ENCODE measurements at regions not wholly inside any gene's neighbourhood (a gene's known extent, or its start where the extent isn't known, plus 50 kb on each side); places are given as distances from the start of the nearest gene placed in this dataset.

DNA sequence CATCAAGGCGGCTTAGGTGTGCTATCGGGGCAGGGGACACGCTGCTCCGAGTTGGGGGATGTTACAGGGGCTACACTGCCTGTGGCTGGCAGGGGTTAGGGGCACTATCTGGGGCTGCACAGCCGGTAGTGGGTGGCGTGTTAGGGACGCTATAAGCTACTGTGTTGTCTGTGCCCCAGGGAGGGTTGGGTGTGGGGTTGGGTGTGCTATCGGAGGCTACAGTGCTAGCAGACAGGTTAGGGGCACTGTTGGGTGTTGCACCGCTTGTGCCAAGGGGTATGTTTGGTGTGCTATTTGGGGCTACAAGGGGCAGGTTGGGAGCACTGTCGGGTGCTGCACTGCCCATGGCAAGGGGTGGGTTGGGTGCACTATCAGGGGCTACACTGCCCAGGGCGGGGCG, 120.2 kb upstream of the VPREB1 start:
- no peaks in the 10 kb centered on the region for H3K36me3 ChIP-seq (ENCODE audit: insufficient read depth, low read length)
- H3K4me2 ChIP-seq (ENCODE audit: low read length): no peak overlapping the region
- no peaks in the 10 kb centered on the region for H3K27me3 ChIP-seq (ENCODE audit: insufficient read depth, low read length)
- no peak overlapping the region for H3K9ac ChIP-seq (ENCODE audit: low read length)
- peaks cover 4% of the 10 kb centered on the region for H3K79me2 ChIP-seq (ENCODE audit: insufficient read depth, low read length)
- H3F3A ChIP-seq (ENCODE audit: insufficient read depth, low read length): no peaks in the 10 kb centered on the region
- H3K4me1 ChIP-seq (ENCODE audit: insufficient read depth, low read length, severe bottlenecking): peaks cover 29% of the 10 kb centered on the region
- no peak overlapping the region for H2AFZ ChIP-seq (ENCODE audit: low read length)
- H3K9me3 ChIP-seq (ENCODE audit: low read length): no peaks in the 10 kb centered on the region
- no peaks in the 10 kb centered on the region for H4K20me1 ChIP-seq (ENCODE audit: insufficient read depth, low read length)
- no peaks in the 10 kb centered on the region for H3K9me2 ChIP-seq (ENCODE audit: low read depth, low read length)
- TF ChIP-seq, protein P1, sequence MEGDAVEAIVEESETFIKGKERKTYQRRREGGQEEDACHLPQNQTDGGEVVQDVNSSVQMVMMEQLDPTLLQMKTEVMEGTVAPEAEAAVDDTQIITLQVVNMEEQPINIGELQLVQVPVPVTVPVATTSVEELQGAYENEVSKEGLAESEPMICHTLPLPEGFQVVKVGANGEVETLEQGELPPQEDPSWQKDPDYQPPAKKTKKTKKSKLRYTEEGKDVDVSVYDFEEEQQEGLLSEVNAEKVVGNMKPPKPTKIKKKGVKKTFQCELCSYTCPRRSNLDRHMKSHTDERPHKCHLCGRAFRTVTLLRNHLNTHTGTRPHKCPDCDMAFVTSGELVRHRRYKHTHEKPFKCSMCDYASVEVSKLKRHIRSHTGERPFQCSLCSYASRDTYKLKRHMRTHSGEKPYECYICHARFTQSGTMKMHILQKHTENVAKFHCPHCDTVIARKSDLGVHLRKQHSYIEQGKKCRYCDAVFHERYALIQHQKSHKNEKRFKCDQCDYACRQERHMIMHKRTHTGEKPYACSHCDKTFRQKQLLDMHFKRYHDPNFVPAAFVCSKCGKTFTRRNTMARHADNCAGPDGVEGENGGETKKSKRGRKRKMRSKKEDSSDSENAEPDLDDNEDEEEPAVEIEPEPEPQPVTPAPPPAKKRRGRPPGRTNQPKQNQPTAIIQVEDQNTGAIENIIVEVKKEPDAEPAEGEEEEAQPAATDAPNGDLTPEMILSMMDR (IDR thresholded peaks at IDR 0.05; ENCODE audit: low read length): no peak
- TF ChIP-seq EZH2 (IDR thresholded peaks at IDR 0.05; ENCODE audit: borderline replicate concordance, low read length): no peak
- no peak overlapping the region for H3K4me3 ChIP-seq (ENCODE audit: low read depth, low read length, poor library complexity, severe bottlenecking)
- H3K27ac ChIP-seq (ENCODE audit: low read depth, low read length, poor library complexity, severe bottlenecking): no peak overlapping the region

DNA sequence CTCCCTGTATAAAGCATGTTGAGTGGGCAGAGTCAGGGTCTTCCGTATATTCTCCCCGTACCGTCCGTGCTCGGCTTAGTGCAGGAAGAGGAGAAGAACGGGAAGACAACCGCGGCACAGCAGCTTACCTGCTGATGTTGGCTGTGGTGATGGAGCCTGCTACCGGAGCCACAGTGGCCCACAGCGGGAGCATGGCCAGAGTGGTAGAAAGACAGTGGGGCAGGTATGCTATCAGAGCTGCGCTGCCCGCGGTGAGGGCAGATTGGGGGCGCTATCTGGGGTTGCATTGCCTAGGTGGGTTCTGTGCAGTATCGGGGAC, 120.7 kb upstream of the VPREB1 start:
- peaks cover 29% of the 10 kb centered on the region for H3K4me1 ChIP-seq (ENCODE audit: insufficient read depth, low read length, severe bottlenecking)
- H3K4me3 ChIP-seq (ENCODE audit: low read depth, low read length, poor library complexity, severe bottlenecking): no peak overlapping the region
- H3F3A ChIP-seq (ENCODE audit: insufficient read depth, low read length): no peaks in the 10 kb centered on the region
- no peaks in the 10 kb centered on the region for H4K20me1 ChIP-seq (ENCODE audit: insufficient read depth, low read length)
- no peaks in the 10 kb centered on the region for H3K27me3 ChIP-seq (ENCODE audit: insufficient read depth, low read length)
- H2AFZ ChIP-seq (ENCODE audit: low read length): no peak overlapping the region
- TF ChIP-seq EZH2 (IDR thresholded peaks at IDR 0.05; ENCODE audit: borderline replicate concordance, low read length): no peak
- TF ChIP-seq, protein P1 (IDR thresholded peaks at IDR 0.05; ENCODE audit: low read length): no peak
- no peak overlapping the region for H3K27ac ChIP-seq (ENCODE audit: low read depth, low read length, poor library complexity, severe bottlenecking)
- H3K79me2 ChIP-seq (ENCODE audit: insufficient read depth, low read length): no peaks in the 10 kb centered on the region
- H3K4me2 ChIP-seq (ENCODE audit: low read length): no peak overlapping the region
- H3K9me3 ChIP-seq (ENCODE audit: low read length): no peaks in the 10 kb centered on the region
- no peak overlapping the region for H3K9ac ChIP-seq (ENCODE audit: low read length)
- no peaks in the 10 kb centered on the region for H3K36me3 ChIP-seq (ENCODE audit: insufficient read depth, low read length)
- no peaks in the 10 kb centered on the region for H3K9me2 ChIP-seq (ENCODE audit: low read depth, low read length)

DNA sequence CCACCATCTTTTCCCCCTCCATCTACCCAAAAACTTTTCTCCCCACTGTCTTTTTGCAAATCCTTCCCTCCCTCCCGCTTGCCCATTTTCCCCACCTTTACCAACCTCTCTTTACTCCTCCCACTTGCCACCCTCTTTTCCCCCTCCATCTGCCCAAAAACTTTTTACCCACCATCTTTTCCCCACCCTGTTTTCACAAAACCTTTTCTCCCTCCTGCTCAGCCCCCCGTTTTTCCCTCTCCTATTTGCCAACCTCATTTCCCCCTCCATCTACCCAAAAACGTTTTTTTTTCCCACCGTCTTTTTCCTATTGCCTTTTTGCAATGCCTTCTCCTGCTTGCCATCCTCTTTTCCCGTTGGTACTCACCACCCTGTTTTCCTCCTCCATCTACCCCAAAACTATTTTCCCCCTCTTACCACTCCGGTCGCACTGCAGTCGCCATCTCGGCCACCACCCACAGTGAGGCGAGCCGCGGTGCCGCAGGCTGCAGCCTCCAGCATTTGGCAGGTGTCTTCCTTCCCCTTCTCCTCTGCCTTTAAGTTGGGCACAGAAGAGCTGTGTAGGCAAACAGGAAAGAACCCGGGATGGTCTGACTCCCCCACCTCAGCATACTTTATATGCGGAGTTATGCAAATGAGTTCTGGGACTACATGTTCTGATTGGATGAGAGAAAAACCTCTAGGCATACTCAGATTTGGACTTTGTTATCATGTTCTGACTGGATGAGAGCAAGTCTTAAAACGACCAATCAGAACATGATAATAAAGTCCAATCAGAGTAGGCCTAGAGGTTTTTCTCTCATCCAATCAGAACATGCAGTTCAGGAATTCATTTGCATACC, 121.2 kb upstream of the VPREB1 start:
- H3K79me2 ChIP-seq (ENCODE audit: insufficient read depth, low read length): no peaks in the 10 kb centered on the region
- H3K36me3 ChIP-seq (ENCODE audit: insufficient read depth, low read length): no peaks in the 10 kb centered on the region
- H3K9me3 ChIP-seq (ENCODE audit: low read length): no peaks in the 10 kb centered on the region
- H2AFZ ChIP-seq (ENCODE audit: low read length): no peak overlapping the region
- peaks cover 27% of the 10 kb centered on the region for H3K4me1 ChIP-seq (ENCODE audit: insufficient read depth, low read length, severe bottlenecking)
- H3K9me2 ChIP-seq (ENCODE audit: low read depth, low read length): no peaks in the 10 kb centered on the region
- no peak overlapping the region for H3K4me3 ChIP-seq (ENCODE audit: low read depth, low read length, poor library complexity, severe bottlenecking)
- no peaks in the 10 kb centered on the region for H3F3A ChIP-seq (ENCODE audit: insufficient read depth, low read length)
- H3K27ac ChIP-seq (ENCODE audit: low read depth, low read length, poor library complexity, severe bottlenecking): no peak overlapping the region
- H3K9ac ChIP-seq (ENCODE audit: low read length): no peak overlapping the region
- no peaks in the 10 kb centered on the region for H4K20me1 ChIP-seq (ENCODE audit: insufficient read depth, low read length)
- TF ChIP-seq, protein P1 (IDR thresholded peaks at IDR 0.05; ENCODE audit: low read length): no peak
- TF ChIP-seq EZH2 (IDR thresholded peaks at IDR 0.05; ENCODE audit: borderline replicate concordance, low read length): no peak
- H3K27me3 ChIP-seq (ENCODE audit: insufficient read depth, low read length): no peaks in the 10 kb centered on the region
- no peak overlapping the region for H3K4me2 ChIP-seq (ENCODE audit: low read length)

All from OCI-LY1 (cell line).